NCI-H510A (cell line): ENCODE measurements at regions not wholly inside any gene's neighbourhood (a gene's known extent, or its start where the extent isn't known, plus 50 kb on each side); places are given as distances from the start of the nearest gene placed in this dataset.

Source experiments
- DNase-seq: peaks from one replicate; lab custom pipeline; 2025; lab: John Stamatoyannopoulos, UW

DNA sequence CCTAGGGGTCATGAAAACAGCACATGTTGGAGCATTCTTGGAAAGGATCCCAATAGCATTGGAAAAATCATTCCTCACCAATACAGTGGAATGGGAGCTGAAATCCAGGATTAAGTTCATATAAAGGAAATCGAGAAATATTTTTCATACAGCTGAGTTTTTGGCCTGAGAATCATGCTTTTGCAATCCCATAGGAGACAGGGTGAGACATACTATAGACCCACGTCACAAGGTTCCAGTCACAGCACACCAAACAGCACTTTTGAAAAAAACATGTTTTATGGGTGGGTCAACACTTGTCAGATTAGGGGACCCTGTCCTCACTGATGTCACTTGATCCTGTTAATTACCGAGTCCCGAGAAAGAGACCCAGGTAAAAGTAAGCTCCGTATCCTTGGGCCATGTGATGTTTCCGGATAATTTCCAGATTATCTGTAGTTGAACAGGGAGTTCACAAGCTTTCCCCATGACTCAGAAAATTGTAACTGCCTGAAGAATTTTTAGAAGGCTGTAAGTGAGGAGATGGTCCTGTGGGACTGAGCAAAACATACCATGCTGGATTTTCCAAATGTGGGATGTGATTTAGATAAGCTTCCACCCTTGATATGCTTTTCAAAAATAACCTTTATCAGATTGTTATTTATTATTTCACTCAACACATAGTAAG lies 80.9 kb upstream of the TLR3 start:
- no peak for DNase-seq

DNA sequence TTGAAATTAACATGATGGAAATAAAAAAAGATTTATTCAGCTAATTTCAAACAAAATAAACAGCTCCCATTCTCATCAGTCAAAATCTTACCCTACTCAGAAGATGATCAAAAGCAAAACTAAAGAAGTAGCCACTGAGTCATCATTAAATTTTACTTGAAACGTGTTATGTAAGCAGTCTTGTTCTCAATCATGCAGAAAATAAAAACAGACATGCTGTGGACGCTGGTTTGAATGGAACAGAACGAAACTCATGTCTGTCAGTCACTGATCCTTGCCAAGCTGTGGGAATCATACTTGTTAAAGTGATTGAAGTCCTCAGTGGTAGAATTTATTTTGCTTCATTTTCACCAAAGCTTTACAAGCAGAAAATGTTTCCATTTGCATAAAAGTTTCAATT lies 77.2 kb upstream of the TLR3 start:
- DNase-seq, result no peak

DNA sequence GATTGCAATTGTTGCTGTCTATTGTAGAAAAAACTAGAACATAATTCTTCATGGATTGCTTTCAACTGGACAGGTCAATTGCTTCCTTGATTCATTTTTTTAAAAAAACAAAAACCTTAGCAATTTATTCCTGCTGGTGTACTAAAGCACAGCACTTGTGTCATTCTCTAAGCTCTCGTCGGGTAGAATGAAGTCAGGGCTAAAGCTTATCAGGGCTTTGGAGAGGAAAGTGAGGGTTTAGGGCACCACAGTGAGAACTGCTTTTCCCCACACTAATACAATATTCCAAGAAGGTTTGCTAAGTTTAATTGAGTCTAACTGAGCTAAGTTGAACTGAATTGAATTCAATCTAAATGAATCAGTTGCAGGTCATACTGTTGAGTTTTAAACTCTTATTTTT lies 76.4 kb upstream of the TLR3 start:
- no peak for DNase-seq

DNA sequence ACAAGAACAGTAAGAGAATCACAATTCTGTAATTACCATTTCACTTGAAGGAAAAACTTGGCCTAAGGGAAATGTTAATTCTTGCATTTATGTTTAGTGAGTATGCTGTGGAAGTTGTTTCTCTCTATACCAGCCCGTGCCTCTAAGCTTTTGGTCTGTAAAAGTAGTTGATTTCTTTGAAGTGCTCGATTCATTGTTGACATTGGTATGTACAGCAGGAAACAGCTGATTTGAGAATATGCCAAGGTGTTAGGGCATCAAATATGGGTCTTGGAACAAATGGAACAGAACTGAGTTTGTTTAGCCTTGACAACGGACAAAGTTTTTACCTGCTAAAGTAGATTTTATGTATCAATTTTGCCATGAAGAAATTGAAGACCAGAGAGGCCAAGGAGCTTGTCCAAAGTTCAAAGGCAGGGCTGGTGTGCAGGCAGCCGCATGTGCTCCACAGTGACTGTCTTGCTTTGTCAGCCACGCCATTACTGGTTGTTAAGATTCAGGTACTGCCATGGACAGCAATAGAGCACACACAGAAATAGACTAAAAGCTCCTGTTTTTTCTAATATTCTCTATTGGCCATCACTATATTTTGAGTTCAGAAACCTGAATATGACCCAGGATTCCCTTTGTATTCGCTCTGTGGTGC lies 75.5 kb upstream of the TLR3 start:
- DNase-seq, result no peak

DNA sequence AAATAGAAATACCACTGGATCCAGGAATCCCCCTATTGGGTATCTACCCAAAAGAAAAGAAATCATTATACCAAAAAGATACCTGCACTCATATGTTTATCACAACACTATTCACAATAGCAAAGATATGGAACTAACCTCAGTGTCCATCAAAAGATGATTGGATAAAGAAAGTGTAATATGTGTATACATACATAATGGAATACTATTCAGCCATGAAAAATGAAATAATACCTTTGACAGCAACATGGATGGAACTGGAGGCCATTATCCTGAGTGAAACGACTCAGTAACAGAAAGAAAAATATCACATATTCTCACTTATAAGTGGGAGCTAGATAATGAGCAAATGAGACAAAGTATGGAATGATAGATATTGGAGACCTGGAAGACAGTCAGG lies 74.2 kb upstream of the TLR3 start:
- DNase-seq, result no peak

DNA sequence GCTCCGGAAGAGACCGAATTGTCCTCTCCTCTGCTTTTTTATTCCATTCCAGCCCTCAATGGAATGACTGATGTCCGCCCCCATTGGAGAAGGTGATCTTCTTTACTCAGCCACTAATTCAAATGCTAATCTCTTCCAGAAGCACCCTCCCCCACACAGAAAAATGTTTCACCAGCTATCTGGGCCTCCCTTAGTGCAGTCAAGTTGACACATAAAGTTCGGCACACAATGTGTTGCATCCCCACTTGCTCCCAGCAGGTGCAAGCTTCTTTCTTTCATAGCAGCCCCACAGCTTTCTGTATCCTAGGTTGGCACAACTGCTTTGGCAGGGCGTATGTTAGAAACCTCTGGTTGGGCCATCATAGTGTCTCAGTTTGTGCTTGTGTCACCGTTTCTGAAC lies 73.3 kb upstream of the TLR3 start:
- no peak for DNase-seq

DNA sequence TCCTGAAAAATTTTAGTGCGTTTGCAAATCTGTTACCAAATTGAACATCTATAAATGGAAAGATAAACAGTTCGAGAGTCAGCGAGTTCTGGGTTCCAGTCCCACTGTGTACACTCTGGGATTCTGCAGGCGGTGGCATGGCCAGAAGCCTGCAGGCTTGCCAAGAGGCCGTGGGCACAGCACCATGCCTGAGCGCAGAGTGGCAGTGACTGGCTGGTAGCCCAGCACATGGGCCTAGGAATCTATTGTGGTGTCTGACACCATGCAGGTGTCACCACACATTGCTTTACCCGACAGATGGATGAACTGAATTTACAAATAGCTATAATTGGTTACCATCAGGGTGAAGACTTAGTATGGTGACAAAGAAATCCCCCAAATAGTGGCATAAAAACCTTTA lies 71.7 kb upstream of the TLR3 start:
- no peak for DNase-seq

DNA sequence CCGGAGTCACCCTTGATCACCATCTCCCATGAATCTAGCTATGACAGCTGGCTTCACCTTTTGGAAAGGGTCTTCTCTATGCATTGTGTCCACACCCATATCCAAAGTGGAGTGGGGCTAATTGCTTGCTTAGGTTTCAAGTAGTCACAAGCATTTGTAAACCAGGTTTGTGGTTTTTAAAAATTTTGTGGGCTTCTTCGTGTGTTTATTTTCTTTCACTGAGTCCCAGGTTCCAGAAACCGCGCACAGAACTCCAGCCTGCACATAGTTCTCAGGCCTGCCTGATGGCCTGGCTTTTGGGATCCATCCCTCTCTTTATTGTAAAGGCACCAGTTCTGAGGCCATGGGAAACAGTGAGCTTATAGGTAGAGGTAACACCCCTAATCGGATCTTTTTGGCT lies 70.2 kb upstream of the TLR3 start:
- DNase-seq, result no peak

DNA sequence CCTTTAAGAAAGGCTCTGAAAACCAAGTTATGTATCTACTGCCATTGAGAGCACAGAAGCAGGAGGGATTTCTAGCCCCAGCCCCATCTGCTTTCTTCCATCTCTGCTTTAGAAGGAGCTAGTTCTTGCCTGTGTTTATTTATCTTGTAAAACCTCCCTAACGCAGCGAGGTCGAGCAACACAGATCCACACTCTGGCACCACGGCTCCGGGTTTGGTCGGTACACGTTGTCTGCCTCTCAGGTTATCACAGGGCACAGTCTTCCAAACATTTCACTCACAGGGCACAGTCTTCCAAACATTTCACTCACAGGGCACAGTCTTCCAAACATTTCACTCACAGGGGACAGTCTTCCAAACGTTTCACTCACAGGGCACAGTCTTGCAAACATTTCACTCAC lies 69.7 kb upstream of the TLR3 start:
- no peak for DNase-seq

DNA sequence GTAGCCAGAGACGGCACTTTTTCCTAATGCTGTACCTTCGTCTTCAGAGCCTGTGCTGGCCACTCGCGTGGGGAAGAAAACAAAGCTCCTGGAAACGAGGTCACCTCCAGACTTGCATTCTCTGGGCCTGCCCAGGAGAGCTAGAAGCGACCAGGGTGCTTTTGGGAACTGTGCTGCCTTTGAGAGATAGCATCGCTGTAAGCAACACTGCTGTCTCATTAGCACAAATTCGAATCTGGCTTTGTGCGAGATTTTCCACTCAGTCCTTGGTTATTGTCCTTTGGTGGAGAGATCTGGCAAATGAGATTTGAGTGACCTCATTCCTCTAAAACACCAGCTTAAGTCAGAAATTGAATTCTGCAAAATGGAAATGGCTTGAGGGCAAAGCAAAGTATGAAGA lies 66.1 kb upstream of the TLR3 start:
- no peak for DNase-seq

DNA sequence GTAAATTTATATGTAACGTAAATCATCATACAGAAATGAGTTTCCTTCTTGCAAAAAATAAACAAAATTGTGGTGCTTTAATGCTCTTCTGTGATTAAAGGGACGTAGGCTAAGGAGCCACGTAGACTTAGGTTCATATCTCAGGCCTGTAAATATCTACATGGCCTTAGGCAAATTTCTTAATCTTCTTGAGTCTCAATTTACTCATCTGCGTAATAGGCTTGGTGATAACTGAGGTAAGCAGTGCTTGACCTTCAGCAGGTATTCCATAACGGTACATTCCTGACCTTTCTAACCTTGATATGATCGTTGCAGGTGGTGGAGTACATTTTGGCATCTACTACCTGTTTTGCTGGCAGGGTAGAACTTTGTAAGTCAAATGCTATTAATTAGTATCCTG lies 65.2 kb upstream of the TLR3 start:
- no peak for DNase-seq

DNA sequence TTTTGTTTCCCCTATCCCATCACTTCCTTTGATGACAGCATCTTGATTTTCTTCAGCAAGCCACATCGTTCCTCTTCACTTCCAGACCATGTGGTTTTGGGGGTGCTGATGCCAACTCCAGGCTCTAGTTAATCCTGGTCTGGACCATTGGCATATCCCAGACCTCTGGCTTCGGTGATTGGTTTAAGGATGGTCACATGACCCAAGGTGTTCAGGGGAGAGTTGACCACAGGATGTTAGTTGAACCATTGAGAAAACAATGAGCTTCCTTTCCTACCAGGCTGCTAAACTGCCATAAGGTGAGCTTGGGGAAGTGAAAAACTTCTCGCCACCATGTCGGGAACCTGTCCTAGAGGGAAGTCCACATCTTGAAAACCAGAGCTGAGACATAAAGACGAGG lies 60.9 kb upstream of the TLR3 start:
- DNase-seq, result no peak

DNA sequence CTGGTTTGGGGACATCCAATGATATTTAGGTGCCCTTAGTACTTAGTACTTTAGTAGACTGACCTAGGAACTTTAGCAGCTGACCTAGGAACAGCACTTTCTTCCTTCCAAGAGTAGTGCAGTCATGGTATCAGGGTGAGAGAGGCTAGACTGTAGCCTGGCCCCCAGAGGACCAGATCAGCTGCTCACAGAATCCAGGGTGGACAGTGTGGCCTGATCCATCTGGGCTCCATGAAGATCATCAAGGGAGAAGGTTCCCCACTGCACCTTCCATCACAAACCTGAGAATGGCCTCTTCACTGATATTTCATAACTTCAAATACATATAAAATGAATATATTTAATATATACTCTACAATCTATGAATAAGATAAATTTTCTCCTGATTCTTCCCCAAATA lies 59.0 kb upstream of the TLR3 start:
- no peak for DNase-seq

DNA sequence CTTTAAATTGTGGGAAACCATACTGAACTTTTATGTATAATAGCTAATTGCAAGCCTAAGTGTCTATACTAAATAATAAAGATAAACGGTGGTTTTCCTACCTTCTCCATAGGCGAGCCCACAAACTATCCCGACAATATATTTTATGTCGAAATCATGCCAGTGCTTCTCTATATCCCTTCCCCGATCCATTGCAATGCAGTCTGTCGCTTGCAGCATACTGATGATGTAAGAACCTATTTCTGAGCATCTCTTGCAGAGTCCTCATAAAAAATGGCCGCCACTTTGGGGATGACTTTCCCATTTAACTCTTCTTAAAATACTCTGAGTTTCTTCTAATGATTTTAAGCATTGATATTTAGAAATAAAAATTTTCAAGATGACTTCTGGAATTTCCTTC lies 58.1 kb upstream of the TLR3 start:
- no peak for DNase-seq

DNA sequence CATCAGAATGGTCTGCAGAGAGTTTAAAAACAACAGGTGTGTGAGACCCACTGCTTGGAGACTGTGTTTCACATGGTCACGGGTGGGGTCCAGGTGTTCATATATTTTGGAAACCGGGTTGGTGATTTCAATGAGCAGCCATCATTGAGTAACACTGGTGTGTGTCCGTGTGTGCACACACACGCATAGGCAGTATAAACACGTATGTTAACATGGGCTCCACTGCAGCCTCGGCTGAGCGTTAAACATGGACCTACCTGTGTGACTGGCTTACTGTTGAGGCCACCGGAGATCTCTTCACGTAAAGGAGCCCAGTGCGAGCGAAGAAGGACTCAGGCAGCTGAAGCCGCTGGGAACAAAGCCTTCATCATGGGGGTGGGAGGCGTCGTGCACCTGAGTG lies 56.9 kb upstream of the TLR3 start:
- DNase-seq, result no peak

DNA sequence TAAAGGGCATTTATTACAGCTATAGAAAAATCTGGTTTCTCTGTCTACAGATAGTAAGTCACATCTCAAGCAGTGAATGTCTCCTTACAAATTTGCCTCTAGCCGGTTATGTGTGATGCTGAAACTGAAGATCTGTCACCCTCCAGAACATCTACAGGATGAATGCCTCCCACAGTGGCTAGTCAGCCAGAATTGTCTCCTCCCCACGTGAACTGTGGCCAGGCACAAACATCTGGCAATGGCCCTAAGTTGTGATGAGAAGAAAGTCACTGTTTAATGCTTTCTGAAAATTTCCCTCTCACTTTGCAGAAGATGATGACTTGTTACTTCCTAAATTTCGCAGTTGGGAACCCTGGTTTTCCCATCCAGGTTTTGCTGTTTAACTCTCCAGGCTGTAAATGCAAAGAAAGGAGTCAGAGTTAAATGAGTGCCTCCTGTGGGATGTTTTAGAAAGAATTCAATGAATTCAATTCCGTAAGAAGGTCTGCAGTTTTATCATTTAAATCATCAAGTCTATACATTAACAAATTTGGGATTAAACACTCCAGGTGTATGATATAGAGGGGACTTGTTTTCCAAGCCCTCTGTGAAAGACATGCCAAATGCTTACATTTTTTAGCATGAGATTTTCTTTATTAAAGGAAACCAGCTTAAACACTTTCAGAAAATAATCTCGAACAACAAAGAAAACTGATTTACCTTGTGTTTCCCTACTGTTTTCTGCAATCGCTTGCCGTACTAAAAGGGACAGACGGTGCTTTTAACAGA lies 55.4 kb upstream of the TLR3 start:
- DNase-seq, result no peak

DNA sequence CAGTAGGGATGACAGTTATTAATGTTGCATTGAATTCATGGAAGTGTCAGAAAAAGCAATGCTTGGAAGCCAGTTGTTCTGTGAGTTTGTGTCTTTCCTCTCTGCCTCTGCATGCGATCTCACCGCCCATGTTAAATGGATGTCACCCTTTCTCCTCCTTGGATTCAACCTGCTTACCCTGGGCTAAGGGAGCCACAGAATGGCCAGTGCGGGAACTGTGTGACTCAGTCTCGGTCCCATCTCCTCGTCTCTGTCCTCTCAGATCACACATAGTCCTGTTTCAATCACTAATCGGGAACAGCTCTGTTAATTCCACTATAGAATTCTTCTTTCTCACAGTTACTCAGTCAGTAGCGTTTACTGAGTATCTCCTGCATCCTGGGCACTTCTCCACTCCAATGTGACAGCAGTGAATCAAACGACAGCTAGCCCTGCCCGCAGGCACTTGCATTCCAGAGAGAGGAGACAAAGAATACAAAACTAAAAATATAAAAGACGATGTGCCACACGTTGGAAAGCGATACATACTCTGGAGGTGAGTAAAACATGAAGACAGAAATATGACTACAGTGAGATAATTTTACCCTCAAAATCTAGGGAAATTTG lies 53.6 kb upstream of the TLR3 start:
- DNase-seq, result no peak

DNA sequence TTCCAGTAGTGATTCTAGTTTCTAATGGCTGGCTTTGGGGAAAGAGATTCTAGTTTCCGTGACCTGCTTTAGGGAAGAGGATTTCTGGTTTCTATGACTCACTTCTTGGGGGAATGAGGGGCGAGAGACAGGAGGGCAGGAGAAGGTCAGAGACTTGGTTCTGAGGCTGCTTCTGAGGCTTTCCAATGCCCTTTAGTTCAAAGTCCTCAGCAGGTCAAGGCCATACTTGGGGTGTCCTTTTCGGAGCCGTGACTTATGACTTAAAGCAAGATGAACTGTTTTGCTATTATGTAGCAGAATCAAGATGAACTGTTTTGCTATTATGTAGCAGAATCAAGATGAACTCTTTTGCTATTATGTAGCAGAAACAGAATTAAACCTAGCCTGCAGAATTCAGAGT lies 52.2 kb upstream of the TLR3 start:
- no peak for DNase-seq

DNA sequence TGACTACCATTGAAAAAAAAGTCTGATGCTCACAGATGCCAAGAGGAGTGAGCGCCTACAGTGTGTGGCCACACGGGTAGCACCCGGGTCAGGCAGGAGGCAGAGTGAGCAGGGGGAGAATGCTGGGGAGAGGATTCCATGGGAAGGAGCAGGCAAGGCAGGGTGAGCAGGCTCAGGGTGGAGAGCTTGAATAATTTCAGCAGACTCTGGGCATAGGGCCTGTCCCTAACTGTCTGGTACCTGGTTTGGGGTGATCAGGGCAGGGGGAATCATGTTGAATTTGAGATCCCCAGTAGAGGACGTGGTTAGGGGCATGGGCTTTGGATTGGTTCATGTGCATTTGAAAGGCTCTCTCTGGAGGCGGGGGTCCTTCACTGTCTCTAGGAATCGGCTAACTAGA lies 51.2 kb upstream of the TLR3 start:
- DNase-seq, result no peak

DNA sequence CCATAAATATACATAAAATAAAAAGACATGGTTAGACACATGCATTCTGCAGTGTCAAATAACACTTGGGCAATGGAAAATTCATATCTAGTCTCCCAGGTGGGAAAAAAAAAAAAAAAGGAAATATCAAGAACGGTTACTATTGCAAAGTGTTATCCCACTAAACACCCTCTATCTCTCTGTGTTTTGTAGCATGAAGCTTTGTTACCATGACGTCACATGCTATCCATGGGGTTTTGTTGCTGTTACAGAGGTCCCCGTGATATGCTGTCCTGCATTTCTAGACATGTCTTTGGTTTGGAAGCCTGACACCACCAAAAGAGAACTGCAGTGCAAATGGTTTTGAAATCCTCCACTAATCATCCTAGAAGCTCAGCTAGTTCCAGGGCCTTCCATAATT lies 50.7 kb upstream of the TLR3 start:
- DNase-seq, result no peak

DNA sequence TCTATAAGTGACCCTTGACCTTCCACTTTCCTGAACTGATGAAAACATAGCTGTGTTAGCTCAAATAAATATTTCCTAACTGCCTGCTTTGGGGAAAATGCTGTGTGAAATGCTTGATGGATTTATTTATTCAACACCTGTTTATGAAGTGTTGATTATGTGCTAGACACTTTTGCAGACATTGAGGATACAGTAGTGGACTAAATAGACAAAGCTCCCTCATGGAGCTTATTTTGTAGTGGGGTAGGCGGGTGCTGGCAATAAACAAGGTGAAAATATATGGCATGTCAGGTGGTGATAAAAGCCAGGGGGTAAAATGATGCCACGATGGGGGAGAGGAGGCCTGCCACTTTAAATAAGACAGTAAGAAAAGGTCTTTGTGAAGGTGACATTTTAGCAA lies 50.2 kb upstream of the TLR3 start:
- no peak for DNase-seq
